Esophagus (tissue), 2 donors: ENCODE measurements at regions not wholly inside any gene's neighbourhood (a gene's known extent, or its start where the extent isn't known, plus 50 kb on each side); places are given as distances from the start of the nearest gene placed in this dataset.
A peak's percentile ranks its signal among the peaks of the same experiment; 100 is the strongest.

Experiments
- H3K27ac ChIP-seq, 2 donors: one replicate each; pipeline ENCODE4 v1.5.1; 2013; ENCODE audit warnings: low read depth in 2 of 2, mild to moderate bottlenecking in 2 of 2, inconsistent platforms in 1 of 2, low read length in 1 of 2, moderate library complexity in 1 of 2
- H3K27me3 ChIP-seq, 2 donors: one replicate each; pipeline ENCODE4 v1.6.1; 2013; ENCODE audit warnings: low read length in 2 of 2, control low read depth in 1 of 2, mild to moderate bottlenecking in 1 of 2; ENCODE audit not compliant: insufficient read depth in 2 of 2, control insufficient read depth in 1 of 2
- H3K36me3 ChIP-seq, 2 donors: one replicate each; pipeline ENCODE4 v1.6.1; 2013; ENCODE audit warnings: low read length in 1 of 2; ENCODE audit not compliant: control insufficient read depth in 2 of 2, insufficient read depth in 2 of 2
- H3K4me1 ChIP-seq, 2 donors: one replicate each; pipeline ENCODE4 v1.6.1; 2013; ENCODE audit warnings: low read length in 1 of 2; ENCODE audit not compliant: control insufficient read depth in 2 of 2, insufficient read depth in 2 of 2
- H3K4me3 ChIP-seq, 2 donors: one replicate each; pipeline ENCODE4 v1.5.1; 2013; ENCODE audit warnings: low read length in 2 of 2, mild to moderate bottlenecking in 2 of 2, low read depth in 1 of 2, moderate library complexity in 1 of 2
- H3K9me3 ChIP-seq, 2 donors: one replicate each; pipeline ENCODE4 v1.6.1; 2013; ENCODE audit warnings: mild to moderate bottlenecking in 2 of 2, low read depth in 1 of 2, low read length in 1 of 2, moderate library complexity in 1 of 2; ENCODE audit not compliant: control insufficient read depth in 2 of 2, insufficient read depth in 1 of 2
- WGBS, 2 donors: extraction: QIAGEN DNeasy Blood & Tissue Kit; methylation state at CpG; one replicate each; pipeline ENCODE4 v1.1.7; 2013; 5-methylcytosine and 5-hydroxymethylcytosine counted together
- donor health status: healthy with polysubstance abuse.
- donor health status: Bipolar disorder and iron deficiency.

- Histone ChIP-seq H3K27ac (no peak overlapping the region), H3K4me1 (peaks cover 8% of the 10 kb centered on the region in 2 donors), H3K9me3 (no peaks in the 10 kb centered on the region), H3K27me3 (no peaks in the 10 kb centered on the region), H3K4me3 (no peak overlapping the region), H3K36me3 (no peaks in the 10 kb centered on the region)
- 69 to 75% methylated on average over 7 of the region's 7 CpGs for WGBS, 2 donors
These were observed 258.2 kb downstream of the PARN start for GRCh38 chr16:14371778-14372431.

- Histone ChIP-seq H3K4me1 (peaks cover 8% of the 10 kb centered on the region in 2 donors), H3K36me3 (no peaks in the 10 kb centered on the region), H3K27me3 (no peaks in the 10 kb centered on the region), H3K4me3 (no peak overlapping the region), H3K27ac (no peak overlapping the region), H3K9me3 (no peaks in the 10 kb centered on the region)
- 63 to 74% methylated on average over 7 of the region's 7 CpGs for WGBS, 2 donors
These were observed 259.3 kb downstream of the PARN start for GRCh38 chr16:14370736-14371234.

DNA sequence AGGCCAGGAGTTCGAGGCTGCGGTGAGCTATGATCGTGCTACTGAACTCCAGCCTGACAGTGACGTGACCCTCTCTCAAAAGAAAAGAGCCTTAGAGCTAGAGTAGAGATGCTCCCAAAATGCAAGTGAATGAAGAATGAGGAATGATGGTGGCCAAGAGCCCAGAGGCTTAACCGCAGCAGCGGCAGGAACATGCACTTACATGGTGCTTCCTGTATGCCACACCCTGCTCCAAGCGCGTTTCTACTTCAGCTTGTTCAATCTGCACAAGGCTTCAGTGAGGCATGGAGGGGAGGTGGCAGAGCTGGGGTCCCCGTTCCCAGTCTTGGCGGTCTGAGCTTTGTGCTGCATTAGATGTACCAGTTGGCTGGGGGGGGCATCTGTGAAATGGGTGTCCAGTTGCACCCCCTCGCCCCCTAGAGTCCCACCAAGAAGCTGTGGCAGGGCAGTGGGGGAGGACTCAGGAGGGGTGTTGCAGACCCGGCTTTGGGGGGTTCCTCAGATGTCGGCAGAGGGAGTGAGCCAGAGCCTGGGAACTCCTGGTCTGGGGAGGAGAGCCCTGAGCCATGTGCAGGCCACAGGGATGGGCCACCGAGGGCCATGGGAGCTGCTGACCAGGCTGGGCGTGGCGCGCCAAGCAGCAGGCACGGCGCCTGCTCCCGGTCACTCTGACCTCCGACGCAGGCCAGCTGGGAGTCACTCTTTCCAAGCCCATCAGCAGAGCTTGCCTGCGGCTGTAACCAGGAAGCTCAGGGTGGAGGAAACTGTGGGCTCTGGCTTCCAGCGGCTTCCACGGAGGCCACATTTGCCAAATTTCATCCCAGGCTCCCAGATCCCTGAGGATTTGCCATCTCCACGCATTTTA lies 260.1 kb downstream of the PARN start:
- no peaks in the 10 kb centered on the region for H3K9me3 ChIP-seq
- 46 to 70% methylated on average over 25 to 26 of the region's 26 CpGs for whole genome bisulfite sequencing, 2 donors
- H3K4me3 ChIP-seq: no peak overlapping the region
- peaks cover 8% of the 10 kb centered on the region in 2 donors for H3K4me1 ChIP-seq
- no peaks in the 10 kb centered on the region for H3K36me3 ChIP-seq
- H3K27ac ChIP-seq: peak overlapping the region; percentile 16 to 26
- no peaks in the 10 kb centered on the region for H3K27me3 ChIP-seq

DNA sequence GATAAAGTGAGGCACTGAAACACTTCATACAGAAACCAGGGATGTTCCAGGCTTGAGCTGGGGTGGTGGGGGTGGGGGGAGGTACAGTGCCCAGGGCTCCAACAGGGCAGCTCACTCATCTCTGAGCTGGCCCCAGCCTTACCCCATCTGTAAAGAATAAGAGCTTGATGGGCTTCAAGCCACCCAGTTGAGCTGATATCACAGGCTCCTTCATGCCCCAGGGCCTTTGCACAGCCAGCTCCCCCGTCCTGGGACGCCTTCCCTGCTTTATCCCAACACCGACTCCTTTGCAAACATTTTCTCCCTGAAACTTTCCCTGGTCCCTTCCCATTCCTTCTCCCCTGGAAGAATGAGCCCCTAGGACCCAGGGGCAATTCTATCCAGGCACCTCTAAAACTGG lies 261.7 kb downstream of the PARN start:
- H3K36me3 ChIP-seq: no peaks in the 10 kb centered on the region
- no peak overlapping the region for H3K27ac ChIP-seq
- H3K9me3 ChIP-seq: no peaks in the 10 kb centered on the region
- H3K4me3 ChIP-seq: no peak overlapping the region
- peaks cover 8 to 12% of the 10 kb centered on the region in 2 donors for H3K4me1 ChIP-seq
- no peaks in the 10 kb centered on the region for H3K27me3 ChIP-seq
- WGBS, 2 donors: 94% methylated on average over 3 of the region's 3 CpGs

- 82 to 84% methylated on average over 10 of the region's 10 CpGs for WGBS, 2 donors
- H3K27me3 ChIP-seq: no peaks in the 10 kb centered on the region
- peaks cover 8 to 17% of the 10 kb centered on the region in 2 donors for H3K4me1 ChIP-seq
- no peaks in the 10 kb centered on the region for H3K9me3 ChIP-seq
- H3K27ac ChIP-seq: no peak overlapping the region
- H3K36me3 ChIP-seq: no peaks in the 10 kb centered on the region
- H3K4me3 ChIP-seq: no peak overlapping the region
These were observed 262.9 kb downstream of the PARN start for GRCh38 chr16:14366974-14367707.

DNA sequence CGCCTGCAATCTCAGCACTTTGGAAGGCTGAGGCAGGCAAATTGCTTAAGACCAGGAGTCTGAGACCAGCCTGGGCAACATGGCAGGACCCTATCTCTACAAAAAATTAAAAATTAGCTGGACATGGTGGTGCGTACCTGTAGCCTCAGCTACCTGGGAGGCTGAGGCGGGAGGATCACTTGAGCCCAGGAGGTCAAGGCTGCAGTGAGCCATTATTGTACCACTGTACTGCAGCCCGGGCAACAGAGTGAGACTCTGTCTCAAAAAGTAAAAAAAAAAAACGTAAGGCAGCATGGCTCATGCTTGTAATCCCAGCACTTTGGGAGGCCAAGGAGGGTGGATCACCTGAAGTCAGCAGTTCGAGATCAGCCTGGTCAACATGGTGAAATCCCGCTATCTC lies 263.6 kb downstream of the PARN start:
- Histone ChIP-seq H3K9me3 (no peaks in the 10 kb centered on the region), H3K27ac (no peak overlapping the region), H3K4me3 (no peak overlapping the region), H3K36me3 (no peaks in the 10 kb centered on the region), H3K27me3 (no peaks in the 10 kb centered on the region), H3K4me1 (peaks cover 8 to 17% of the 10 kb centered on the region in 2 donors)
- 93 to 95% methylated on average over 7 of the region's 7 CpGs for WGBS, 2 donors

GRCh38 chr16:14365200-14365851 lies 264.7 kb downstream of the PARN start:
- H3K27me3 ChIP-seq: no peaks in the 10 kb centered on the region
- peak overlapping the region in 1 of 2 donors; percentile 80 for H3K27ac ChIP-seq
- no peaks in the 10 kb centered on the region for H3K9me3 ChIP-seq
- peaks cover 7 to 20% of the 10 kb centered on the region in 2 donors for H3K4me1 ChIP-seq
- no peaks in the 10 kb centered on the region for H3K36me3 ChIP-seq
- no peak overlapping the region for H3K4me3 ChIP-seq
- WGBS, 2 donors: 88 to 92% methylated on average over 13 of the region's 13 CpGs

DNA sequence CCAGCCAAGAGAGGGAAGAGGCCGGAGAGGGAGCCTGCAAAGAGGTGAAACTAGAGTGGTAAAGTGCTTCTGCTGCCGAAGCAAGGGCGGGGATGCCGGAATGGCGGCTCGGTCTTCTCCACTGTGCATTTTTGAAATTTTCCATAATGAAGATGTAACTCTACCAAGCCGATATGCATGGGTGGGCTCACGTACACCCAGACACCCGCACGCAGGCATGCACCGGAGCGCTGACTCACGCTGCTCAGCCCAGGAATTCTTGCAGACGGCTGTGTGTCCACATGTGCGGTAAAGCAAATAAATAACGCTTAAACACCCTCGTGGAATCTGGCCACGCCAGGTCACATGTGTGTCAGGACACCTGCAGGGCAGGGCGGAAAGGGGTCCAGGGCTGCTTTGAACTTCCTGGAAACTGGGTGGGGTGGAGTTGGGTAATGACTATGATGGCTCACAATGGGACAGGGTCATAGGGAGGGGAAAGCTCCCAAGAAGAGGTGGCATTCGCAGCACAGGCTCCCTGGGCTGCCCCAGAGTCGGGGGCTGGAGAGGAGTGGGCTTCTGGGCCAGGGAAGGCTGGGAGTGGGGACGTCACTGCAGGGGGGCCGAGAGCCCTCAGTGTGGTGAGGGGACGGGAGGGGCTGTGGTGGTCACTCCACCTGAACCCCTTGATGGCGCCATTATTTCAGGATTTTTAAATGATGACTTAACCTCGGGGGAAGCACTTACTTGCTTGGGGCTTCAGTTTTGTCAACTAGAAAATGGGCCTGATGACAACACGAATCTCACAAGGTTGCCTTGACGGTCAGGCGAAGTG lies 265.5 kb downstream of the PARN start:
- WGBS, 2 donors: 50 to 55% methylated on average over 29 of the region's 29 CpGs
- Histone ChIP-seq H3K36me3 (no peaks in the 10 kb centered on the region), H3K27ac (peak overlapping the region in 1 of 2 donors; percentile 80), H3K4me1 (peaks cover 3 to 14% of the 10 kb centered on the region in 2 donors), H3K4me3 (peak overlapping the region in 1 of 2 donors; percentile 21), H3K27me3 (no peaks in the 10 kb centered on the region), H3K9me3 (no peaks in the 10 kb centered on the region)
